ENCODE measurements at regions not wholly inside any gene's neighbourhood (a gene's known extent, or its start where the extent isn't known, plus 50 kb on each side); places are given as distances from the start of the nearest gene placed in this dataset.
"Not testable (repeated sequence)": the region's sequence is repeated elsewhere in the genome, so short reads cannot be mapped to it uniquely, and the experiment has no call there.

DNA sequence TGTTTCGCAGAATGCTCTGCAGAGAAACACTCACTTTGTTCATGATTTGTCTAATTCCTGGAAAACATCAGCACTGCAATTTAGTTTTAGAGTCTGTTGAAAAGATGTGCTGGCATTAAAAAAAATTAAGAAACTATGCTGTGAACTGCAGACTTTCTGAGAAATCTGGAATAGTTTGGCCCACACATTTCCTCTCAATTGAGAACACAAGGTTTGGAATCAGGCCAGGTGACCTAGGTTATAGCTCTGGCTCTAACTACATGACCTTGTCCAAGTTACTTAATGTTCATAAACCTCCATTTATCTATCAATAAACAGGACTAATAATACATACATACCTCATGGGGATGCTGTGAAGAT is 61.4 kb upstream of the ENPEP start:
- H3K9me3 Mint-ChIP-seq (ENCODE audit: unreplicated experiment), result peaks cover 4% of the 10 kb centered on the region
- TF ChIP-seq, protein P1, sequence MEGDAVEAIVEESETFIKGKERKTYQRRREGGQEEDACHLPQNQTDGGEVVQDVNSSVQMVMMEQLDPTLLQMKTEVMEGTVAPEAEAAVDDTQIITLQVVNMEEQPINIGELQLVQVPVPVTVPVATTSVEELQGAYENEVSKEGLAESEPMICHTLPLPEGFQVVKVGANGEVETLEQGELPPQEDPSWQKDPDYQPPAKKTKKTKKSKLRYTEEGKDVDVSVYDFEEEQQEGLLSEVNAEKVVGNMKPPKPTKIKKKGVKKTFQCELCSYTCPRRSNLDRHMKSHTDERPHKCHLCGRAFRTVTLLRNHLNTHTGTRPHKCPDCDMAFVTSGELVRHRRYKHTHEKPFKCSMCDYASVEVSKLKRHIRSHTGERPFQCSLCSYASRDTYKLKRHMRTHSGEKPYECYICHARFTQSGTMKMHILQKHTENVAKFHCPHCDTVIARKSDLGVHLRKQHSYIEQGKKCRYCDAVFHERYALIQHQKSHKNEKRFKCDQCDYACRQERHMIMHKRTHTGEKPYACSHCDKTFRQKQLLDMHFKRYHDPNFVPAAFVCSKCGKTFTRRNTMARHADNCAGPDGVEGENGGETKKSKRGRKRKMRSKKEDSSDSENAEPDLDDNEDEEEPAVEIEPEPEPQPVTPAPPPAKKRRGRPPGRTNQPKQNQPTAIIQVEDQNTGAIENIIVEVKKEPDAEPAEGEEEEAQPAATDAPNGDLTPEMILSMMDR (IDR thresholded peaks at IDR 0.05), result no peak
- no peak overlapping the region for H3K4me3 Mint-ChIP-seq (ENCODE audit: unreplicated experiment)
- H3K27me3 Mint-ChIP-seq (ENCODE audit: unreplicated experiment), result no peaks in the 10 kb centered on the region
- H3K27ac Mint-ChIP-seq (ENCODE audit: unreplicated experiment), result peak overlapping the region; percentile 38
- no peaks in the 10 kb centered on the region for H3K36me3 Mint-ChIP-seq (ENCODE audit: unreplicated experiment)
- H3K4me1 Mint-ChIP-seq (ENCODE audit: unreplicated experiment), result peaks cover 23% of the 10 kb centered on the region
- DNase-seq (ENCODE audit: extremely low spot score, unreplicated experiment), result no peak

DNA sequence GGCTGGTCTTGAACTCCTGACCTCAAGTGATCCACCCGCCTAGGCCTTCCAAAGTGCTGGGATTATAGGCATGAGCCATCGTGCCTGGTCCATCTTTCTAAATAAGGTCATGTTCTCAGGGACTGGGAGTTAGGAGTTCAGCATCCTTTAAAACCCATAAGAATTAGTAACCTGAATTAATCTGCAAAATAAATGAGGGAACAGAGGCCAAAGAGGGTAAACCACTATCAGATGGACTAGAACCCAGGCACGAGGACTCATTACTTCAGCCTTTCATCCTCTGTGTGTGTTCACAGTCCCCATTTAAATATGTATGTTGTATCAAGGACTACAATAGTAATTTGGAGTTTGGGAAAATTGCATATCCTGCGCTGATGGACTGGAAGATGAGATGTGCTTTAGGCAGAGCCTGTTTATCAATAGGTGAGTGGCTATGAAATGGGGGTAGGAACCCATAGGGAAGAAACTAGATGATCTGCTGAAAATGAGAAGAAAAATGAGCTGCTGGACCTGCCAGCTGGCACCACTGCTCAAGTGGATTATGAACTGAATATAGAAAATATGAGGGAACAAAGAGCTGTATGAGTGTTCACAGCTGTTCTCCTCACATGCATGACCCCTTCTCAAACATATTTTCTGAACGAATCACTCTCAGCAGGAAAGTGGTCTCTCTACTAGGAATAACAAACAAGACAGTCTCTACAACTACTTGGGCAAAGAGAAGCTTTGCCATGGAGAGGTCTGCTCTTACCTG is 62.0 kb upstream of the ENPEP start:
- Mint-ChIP-seq H3K4me1 (ENCODE audit: unreplicated experiment) (peaks cover 23% of the 10 kb centered on the region), H3K27ac (ENCODE audit: unreplicated experiment) (peak overlapping the region; percentile 70)
- H3K27me3 Mint-ChIP-seq (ENCODE audit: unreplicated experiment); H3K9me3 Mint-ChIP-seq (ENCODE audit: unreplicated experiment); DNase-seq (ENCODE audit: extremely low spot score, unreplicated experiment); H3K4me3 Mint-ChIP-seq (ENCODE audit: unreplicated experiment); H3K36me3 Mint-ChIP-seq (ENCODE audit: unreplicated experiment): not testable (repeated sequence)

DNA sequence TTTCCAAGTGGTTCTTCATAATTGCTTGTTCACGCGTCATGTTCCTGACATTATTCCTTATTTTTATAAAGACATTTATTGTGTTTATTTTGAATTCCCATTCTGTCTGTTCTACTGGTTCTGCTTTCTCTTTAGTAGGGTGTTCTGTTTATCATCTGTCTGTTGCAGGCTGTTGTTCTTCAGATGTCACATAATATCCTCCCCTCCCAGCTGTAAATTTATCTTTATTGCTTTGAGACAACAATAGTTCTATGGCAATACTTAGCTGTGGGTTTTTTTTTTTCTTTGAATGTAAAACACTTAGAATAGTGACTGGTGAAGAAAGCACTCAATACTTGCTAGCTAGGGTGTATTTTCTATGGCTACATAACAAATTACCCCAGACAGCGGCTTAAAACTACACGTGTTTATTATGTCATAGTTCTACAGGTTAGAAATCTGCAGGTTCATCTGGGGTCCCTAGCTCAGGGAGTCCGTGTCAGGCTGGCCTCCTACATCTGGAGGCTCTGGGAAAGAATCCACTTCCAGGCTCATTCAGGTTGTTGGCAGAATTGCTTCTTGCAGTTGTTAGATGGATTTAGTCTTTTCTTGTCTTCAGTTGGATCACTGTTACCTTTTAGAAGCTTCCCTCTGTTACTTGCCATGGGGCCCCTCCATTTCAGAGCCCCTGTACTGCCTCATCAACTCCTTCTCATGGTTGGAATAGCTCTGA is 63.4 kb upstream of the ENPEP start:
- DNase-seq (ENCODE audit: extremely low spot score, unreplicated experiment), result no peak
- no peaks in the 10 kb centered on the region for H3K36me3 Mint-ChIP-seq (ENCODE audit: unreplicated experiment)
- H3K9me3 Mint-ChIP-seq (ENCODE audit: unreplicated experiment), result no peaks in the 10 kb centered on the region
- peaks cover 23% of the 10 kb centered on the region for H3K4me1 Mint-ChIP-seq (ENCODE audit: unreplicated experiment)
- no peak overlapping the region for H3K27ac Mint-ChIP-seq (ENCODE audit: unreplicated experiment)
- H3K4me3 Mint-ChIP-seq (ENCODE audit: unreplicated experiment), result no peak overlapping the region
- H3K27me3 Mint-ChIP-seq (ENCODE audit: unreplicated experiment), result no peaks in the 10 kb centered on the region
- TF ChIP-seq, protein P1 (IDR thresholded peaks at IDR 0.05), result no peak

DNA sequence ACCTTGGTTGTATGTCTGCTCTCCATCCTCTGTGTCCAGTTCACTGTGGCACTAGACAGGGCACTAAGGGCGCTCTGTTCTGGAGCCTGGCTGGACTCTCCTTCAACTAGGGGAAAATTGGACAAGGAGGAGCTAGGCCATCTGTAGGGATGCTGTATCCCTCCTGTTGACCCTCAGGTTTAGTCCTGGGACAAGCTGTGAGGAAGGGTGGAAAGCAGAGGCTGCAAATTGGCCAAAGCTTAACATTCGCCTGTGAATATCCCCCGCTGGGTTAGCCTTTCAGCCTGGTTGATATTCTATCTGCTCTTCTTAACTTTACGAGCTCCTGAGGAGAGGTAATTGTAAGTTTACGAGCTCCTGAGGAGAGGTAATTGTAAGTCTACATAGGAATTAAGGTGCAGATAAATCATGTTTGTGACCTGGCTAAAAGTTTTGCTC is 64.4 kb upstream of the ENPEP start:
- no peaks in the 10 kb centered on the region for H3K36me3 Mint-ChIP-seq (ENCODE audit: unreplicated experiment)
- H3K27me3 Mint-ChIP-seq (ENCODE audit: unreplicated experiment), result no peaks in the 10 kb centered on the region
- no peak for DNase-seq (ENCODE audit: extremely low spot score, unreplicated experiment)
- peak overlapping the region; percentile 27 for H3K27ac Mint-ChIP-seq (ENCODE audit: unreplicated experiment)
- peaks cover 23% of the 10 kb centered on the region for H3K4me1 Mint-ChIP-seq (ENCODE audit: unreplicated experiment)
- TF ChIP-seq, protein P1 (IDR thresholded peaks at IDR 0.05), result no peak
- no peaks in the 10 kb centered on the region for H3K9me3 Mint-ChIP-seq (ENCODE audit: unreplicated experiment)
- peak overlapping the region; percentile 71 for H3K4me3 Mint-ChIP-seq (ENCODE audit: unreplicated experiment)

DNA sequence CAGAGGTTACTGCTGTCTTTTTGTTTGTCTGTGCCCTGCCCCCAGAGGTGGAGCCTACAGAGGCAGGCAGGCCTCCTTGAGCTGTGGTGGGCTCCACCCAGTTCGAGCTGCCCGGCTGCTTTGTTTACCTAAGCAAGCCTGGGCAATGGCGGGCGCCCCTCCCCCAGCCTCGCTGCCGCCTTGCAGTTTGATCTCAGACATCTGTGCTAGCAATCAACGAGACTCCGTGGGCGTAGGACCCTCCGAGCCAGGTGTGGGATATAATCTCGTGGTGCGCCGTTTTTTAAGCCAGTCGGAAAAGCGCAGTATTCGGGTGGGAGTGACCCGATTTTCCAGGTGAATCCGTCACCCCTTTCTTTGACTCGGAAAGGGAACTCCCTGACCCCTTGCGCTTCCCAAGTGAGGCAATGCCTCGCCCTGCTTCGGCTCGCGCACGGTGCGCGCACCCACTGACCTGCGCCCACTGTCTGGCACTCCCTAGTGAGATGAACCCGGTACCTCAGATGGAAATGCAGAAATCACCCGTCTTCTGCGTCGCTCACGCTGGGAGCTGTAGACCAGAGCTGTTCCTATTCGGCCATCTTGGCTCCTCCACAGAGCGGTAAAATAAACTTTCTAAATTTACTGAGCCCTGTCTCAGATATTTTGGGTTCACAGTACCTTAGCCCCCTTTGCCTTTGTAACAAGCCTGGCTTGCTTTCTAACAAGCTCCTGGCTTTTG is 64.9 kb upstream of the ENPEP start:
- not testable (repeated sequence) for H3K9me3 Mint-ChIP-seq (ENCODE audit: unreplicated experiment); H3K27me3 Mint-ChIP-seq (ENCODE audit: unreplicated experiment); DNase-seq (ENCODE audit: extremely low spot score, unreplicated experiment); H3K36me3 Mint-ChIP-seq (ENCODE audit: unreplicated experiment)
- peak overlapping the region; percentile 71 for H3K4me3 Mint-ChIP-seq (ENCODE audit: unreplicated experiment)
- peaks cover 23% of the 10 kb centered on the region for H3K4me1 Mint-ChIP-seq (ENCODE audit: unreplicated experiment)
- peak overlapping the region; percentile 27 for H3K27ac Mint-ChIP-seq (ENCODE audit: unreplicated experiment)

DNA sequence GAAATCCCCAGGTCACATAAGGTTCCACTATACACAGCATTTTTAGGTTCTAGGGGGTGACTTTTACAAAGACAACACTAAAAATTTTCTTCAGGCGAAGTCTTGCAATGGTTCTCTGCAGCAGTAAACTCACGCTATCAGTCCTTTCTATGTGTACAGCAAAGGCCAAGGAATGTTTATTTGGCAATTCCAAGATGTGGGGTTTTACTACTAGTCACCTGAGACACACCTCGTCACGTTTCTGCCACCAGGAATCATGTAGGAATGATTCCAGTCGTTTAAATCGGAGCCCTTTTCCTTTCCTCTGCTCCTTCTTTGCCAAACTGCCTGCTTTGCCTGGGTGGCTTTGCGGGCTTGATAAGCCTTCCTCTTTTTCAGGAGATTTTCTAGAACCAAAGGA is 75.9 kb upstream of the ENPEP start:
- Mint-ChIP-seq H3K4me3 (ENCODE audit: unreplicated experiment) (no peak overlapping the region), H3K27ac (ENCODE audit: unreplicated experiment) (no peak overlapping the region), H3K36me3 (ENCODE audit: unreplicated experiment) (no peaks in the 10 kb centered on the region), H3K9me3 (ENCODE audit: unreplicated experiment) (no peaks in the 10 kb centered on the region), H3K27me3 (ENCODE audit: unreplicated experiment) (peaks cover 10% of the 10 kb centered on the region), H3K4me1 (ENCODE audit: unreplicated experiment) (no peaks in the 10 kb centered on the region)
- DNase-seq (ENCODE audit: extremely low spot score, unreplicated experiment), result no peak
- TF ChIP-seq, protein P1 (IDR thresholded peaks at IDR 0.05), result no peak

DNA sequence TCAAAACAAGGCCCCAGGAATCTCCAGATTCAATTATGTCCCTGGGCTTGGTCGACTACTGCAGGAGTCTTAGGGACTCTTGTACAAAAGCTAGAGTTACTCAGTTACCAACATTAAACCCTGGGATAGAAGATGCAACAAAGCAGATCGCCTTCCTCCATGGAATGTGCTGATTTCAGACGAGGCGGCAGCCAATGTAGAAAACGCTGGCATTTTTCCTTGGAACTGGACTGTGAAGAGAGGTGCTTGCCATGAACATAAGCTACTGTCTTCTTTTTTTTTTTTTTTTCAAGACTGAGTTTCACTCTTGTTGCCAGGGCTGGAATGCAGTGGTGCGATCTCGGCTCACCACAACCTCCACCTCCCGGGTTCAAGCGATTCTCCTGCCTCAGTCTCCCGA is 76.9 kb upstream of the ENPEP start:
- not testable (repeated sequence) for H3K4me1 Mint-ChIP-seq (ENCODE audit: unreplicated experiment); H3K27ac Mint-ChIP-seq (ENCODE audit: unreplicated experiment); H3K9me3 Mint-ChIP-seq (ENCODE audit: unreplicated experiment); DNase-seq (ENCODE audit: extremely low spot score, unreplicated experiment); H3K4me3 Mint-ChIP-seq (ENCODE audit: unreplicated experiment); H3K36me3 Mint-ChIP-seq (ENCODE audit: unreplicated experiment)
- peaks cover 15% of the 10 kb centered on the region for H3K27me3 Mint-ChIP-seq (ENCODE audit: unreplicated experiment)
